Epithelial cell of proximal tubule (primary cell): ENCODE measurements at regions not wholly inside any gene's neighbourhood (a gene's known extent, or its start where the extent isn't known, plus 50 kb on each side); places are given as distances from the start of the nearest gene placed in this dataset.

ENCODE experiments used
- DNase-seq: peaks from one replicate; pipeline ENCODE4 v3.0.0-alpha.2; 2011; ENCODE audit warnings: low read depth
- H3K4me3 ChIP-seq: 2 replicates; pipeline ENCODE4 v1.5.1; 2011; ENCODE audit warnings: low read depth, mild to moderate bottlenecking, low read length
- CTCF ChIP-seq: conservative IDR thresholded peaks from 2 replicates; pipeline ENCODE4 v1.5.1; 2012; ENCODE audit warnings: low read depth, mild to moderate bottlenecking, low read length

- no peak for TF ChIP-seq CTCF
- H3K4me3 ChIP-seq: no peak overlapping the region
- no peak for DNase-seq
Observed at GRCh38 chr1:14143777-14144176, 443.8 kb downstream of the PRDM2 start.

- H3K4me3 ChIP-seq: no peak overlapping the region
- no peak for DNase-seq
- no peak for TF ChIP-seq CTCF
Observed at GRCh38 chr1:14148526-14148925, 448.5 kb downstream of the PRDM2 start.

GRCh38 chr1:14149431-14149830, 449.1 kb upstream of the KAZN start:
- TF ChIP-seq CTCF: peak; percentile 30
- no peak for DNase-seq

GRCh38 chr1:14156543-14156942, 441.9 kb upstream of the KAZN start:
- DNase-seq: no peak
- no peak overlapping the region for H3K4me3 ChIP-seq
- TF ChIP-seq CTCF: no peak

More at GRCh38 chr1:14149431-14149830, 449.1 kb upstream of the KAZN start:
- H3K4me3 ChIP-seq: no peak overlapping the region

GRCh38 chr1:14160781-14161180, 437.7 kb upstream of the KAZN start:
- no peak for DNase-seq
- H3K4me3 ChIP-seq: no peak overlapping the region
- TF ChIP-seq CTCF: no peak

GRCh38 chr1:14163246-14163645, 435.2 kb upstream of the KAZN start:
- no peak for DNase-seq
- TF ChIP-seq CTCF: no peak
- H3K4me3 ChIP-seq: no peak overlapping the region

- H3K4me3 ChIP-seq: no peak overlapping the region
- no peak for DNase-seq
- TF ChIP-seq CTCF: no peak
Observed at GRCh38 chr1:14165371-14165801, 433.1 kb upstream of the KAZN start.
